GM19238 (cell line): ENCODE measurements at regions not wholly inside any gene's neighbourhood (a gene's known extent, or its start where the extent isn't known, plus 50 kb on each side); places are given as distances from the start of the nearest gene placed in this dataset.

Source experiments
- DNase-seq: peaks from one replicate; pipeline ENCODE4 v3.0.0; 2011; ENCODE audit warnings: low spot score; ENCODE audit not compliant: insufficient read length

DNA sequence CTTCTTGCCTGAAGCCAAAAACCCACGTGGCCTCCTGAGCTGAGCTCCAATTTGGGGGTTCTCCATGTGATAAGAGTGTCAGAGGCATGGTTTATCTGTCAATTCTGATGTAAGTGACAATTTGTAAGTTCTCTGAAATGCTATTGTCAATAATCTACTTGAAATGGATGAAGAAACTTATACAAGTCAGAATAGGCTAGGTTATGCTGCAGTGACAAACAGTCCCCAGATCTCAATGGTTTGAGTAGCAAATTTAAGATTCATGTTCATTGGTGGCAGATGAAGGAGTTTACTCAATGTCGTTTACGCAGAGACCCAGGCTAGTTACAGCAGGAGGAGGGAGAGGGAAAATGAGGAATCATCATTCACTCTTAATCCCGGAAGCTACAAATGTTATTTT, 352.4 kb downstream of the KIF16B start:
- DNase-seq: no peak

DNA sequence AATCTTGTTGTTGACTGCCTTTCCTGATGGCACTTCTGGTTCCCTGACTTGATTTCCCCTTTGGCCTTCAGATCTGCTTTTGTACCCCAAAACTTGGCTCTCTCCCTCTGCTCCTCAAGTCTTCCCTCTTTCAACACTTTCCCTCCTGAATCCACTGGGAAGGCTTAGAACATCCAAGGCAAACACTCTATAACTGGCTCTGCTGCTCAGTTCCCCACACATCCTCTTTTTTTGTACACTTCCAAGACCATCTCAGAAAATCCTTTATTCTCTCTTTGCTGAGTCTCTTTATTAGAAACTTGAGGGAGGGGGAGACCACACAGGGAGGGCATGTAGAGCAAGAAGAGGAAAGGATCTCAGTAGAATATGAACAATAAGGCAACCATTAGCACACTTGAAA, 354.1 kb downstream of the KIF16B start:
- no peak for DNase-seq

DNA sequence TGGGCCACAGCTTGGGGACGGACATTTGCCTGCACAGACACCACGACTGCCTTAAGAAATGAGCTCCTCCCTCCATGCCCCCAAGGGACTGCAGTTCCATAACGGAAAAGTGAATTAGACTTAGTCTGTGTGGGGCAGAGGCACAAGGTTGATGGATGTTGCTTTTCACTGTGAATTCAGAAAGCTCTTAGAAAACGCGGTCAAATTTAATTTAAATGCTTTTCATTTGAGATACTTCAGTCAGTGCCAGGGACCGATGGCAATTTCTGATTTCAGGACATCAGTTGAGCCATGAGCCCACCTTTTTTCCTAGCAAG, 356.4 kb downstream of the KIF16B start:
- DNase-seq: no peak

DNA sequence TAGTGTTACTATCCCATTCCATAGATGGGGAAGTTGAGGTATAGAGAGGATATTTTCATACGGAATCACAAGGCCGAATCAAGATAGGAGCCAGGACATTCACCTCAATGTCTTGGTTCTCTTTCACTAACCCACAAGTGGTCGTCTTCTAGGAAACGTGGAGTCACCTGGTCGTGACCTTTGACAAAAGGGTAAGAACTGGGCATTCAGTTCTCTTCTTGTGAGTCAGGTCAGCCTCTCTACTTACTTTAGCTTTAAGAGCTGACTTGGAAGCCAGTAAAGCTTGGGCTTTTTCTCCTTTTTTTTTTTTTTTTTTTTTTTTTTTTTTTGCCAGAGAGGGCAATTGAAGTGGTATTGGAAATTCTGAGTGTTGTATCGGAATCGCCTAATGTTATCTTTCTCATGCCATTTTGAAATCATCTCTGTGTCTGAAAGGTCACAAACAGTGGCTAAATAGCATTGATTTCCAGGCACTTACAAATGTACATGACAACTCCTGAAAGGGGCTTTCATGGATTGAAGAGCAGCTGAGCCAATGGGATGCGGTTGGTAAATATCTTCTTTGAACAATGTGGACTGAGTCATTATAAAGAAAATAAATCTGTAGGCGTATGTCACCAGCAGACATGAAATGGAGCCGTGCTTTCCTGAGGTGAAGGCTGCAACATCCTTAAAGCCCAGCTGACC, 356.9 kb downstream of the KIF16B start:
- no peak for DNase-seq

DNA sequence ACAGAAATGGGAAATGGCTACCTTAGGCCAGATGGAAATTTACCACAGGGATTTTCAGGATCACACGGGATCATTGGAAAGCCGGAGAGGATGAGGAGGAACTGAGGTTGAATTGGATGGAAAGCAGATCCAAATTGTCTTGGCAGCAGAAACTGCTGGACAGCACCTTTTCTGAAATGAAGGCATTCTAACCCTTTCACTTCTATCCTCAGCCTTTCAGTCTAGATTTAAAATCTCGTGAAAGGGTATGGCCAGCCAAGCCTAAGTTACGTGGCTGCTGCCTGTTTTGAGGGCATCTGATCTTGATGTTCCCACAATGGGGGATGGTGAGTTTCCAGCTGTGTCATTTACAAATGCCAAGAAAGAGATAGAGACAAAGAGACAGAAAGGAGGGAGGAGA, 358.2 kb downstream of the KIF16B start:
- DNase-seq: no peak

DNA sequence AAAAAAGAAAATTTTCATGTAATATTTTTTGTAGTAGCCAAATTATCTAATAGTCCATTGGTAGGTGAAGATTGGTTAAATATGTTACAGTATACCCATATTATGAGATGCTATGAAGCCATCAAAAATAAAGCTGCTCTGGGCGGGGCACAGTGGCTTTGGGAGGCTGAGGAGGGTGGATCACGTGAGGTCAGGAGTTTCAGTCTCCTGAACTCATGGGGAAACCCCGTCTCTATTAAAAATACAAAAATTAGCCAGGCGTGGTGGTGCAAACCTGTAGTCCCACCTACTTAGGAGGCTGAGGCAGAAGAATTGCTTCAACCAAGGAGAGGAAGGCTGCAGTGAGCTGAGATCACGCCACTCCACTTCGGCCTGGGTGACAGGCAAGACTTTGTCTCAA, 360.5 kb downstream of the KIF16B start:
- DNase-seq: no peak

DNA sequence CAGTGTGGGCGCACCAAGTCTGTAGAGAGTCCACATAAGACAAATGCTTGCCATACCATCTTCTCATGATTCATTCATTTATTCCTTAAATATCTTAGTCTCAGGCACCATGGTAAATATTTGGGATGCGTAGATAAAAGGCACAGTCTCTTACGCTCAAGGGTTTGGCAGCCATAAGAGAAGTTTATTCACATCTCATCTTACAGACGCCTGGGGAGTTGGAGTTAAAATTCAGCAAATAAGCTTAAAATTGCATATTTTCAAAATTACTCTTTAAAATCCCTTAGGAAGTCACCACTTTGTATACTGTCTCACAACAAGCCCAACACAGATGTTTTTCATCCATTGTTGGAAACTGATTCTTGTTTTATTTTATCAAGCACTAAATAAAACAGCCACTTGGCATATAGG, 363.3 kb downstream of the KIF16B start:
- no peak for DNase-seq

DNA sequence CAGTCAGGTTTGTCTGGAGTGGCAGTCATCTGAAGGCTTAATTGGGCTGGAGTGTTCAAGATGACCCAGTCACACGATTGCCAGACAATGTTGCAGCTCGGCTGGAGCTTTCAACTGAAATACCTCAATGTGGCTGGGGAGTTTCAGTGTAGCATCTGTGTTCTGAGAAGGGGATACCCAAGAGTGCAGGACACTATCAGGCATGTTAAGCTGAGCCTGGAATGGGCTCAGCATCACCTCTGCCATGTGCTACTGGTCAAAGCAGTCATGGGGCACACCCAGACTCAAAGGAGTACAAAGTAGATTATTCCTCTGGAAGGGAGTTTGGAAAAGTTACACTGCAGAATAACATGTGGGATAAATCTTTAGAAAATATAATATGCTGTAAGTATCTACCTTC, 363.9 kb downstream of the KIF16B start:
- DNase-seq: no peak

DNA sequence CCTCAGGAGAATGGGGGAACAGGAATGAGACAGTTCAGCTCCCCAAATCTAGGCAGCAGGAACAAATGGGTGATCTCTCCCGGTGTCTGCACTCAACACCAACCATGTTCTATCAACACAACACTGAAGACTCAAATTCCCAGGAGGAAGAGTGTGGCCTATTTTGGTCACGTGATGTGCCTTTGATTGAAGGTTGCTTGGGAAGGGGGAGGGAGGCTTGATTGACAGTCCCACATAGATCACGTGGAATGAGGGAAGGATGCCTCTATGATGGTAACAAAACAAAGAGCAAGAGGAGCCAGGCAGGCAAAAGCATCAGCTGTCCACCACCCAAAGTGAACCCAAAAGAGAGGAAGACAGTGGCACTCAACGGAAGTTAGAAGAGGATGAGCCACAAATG, 364.8 kb downstream of the KIF16B start:
- DNase-seq: no peak

DNA sequence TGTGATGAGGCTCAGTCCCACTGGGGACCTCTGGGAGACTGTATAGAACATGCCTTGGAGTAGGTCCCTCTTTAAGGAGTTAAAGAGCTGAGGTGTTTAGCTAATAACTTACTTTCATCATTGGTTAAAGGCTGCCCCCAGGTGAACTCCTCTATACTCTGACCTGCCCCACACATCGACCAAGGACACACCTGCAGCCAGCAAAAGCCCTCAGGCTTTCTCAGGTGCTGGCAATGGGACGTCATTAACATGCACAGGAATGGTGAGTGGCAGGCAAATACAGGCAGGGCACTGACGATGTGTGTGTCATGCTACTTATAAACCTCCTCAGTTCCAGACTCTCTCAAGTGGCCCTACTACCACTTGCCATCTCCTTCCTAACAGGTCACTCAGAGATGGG, 366.4 kb downstream of the KIF16B start:
- DNase-seq: no peak

DNA sequence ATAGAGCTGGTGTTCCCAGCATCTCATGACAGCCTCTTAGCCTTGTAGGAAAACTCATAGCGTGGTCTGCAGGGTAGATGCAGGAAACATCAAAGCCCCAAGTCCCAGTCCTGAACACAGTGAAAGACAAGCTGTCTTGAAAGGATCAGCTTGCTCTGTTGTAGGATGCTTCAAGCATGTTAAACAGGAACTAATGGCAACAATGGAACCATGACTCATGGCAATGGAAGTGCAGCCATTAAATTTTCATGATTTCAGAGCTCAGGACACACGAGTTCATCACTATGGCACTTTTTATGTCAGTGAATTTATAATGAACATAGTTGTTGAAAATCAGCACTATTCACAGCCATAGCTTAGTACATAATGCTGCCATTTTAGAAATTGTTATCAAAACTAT, 367.7 kb downstream of the KIF16B start:
- DNase-seq: no peak

DNA sequence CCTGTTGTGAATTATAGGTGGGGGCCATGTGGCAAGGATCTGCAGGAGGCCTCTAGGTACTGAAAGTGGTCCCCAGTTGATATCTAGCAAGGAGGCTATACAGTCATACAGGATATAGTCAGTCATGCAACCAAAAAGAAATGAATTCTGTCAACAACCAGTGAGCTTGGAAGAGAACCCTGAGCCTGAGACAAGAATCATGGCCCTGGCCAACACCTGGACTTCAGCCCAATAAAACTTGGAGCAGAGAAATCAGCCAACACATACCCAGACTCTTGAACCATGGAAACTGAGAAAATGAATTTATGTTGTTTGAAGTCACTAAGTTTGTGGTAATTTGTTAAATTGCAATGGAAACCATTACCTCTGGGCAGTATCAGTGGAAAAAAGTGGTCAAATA, 370.2 kb downstream of the KIF16B start:
- DNase-seq: no peak

DNA sequence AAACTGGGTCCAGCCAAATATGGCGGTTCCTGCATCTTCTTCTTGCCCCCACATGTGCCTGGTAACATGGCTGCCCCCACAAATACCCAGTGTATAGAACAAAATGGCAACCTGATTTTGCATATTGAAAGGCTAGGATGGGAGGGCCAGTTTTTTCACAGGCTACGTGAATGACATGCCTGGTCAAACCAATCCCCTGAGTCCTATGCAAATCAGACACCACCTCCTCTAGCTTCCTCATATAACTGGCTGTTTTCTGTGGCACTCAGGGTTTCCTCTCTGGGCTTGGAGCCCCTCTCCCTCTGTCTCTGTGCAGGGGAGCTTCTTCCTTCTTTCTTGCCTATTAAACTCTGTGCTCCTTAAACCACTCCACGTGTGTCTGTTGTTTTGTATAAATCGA, 372.1 kb downstream of the KIF16B start:
- no peak for DNase-seq

DNA sequence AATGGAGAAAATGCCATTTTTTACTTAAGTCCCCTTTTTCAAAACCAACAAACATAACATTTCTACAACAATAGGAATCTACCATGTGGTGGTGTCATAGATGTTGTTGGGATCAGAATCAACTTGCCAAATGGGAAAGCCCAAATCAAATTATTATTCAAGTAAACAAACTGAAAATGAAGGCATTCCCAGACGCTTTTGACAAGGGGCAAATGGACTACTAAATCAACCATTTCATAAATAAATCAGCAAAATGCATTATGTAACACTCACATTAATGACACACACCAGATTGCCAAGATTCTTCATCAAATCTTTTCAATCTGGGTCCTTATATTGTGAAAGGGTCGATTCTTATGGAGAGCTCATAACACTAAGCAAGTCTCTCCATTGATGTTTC, 375.6 kb downstream of the KIF16B start:
- DNase-seq: no peak

DNA sequence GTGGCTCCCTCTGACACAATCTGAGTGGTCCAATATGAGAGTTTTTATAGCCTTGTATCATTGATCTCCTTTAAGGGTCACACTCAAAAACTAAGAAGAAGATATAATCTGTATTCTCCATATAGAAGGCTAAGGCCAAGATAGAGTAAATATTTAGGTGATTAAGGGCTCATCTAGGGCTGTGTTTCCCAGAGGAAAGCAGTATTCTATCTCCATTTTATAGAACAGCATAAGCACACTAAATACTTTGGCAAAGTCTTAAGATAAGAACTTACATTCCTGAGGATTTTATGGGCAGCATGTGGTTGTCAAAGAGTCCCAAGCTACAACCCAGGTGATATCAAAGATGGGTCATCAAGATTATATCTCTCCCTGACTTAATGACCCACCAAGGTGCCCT, 377.6 kb downstream of the KIF16B start:
- DNase-seq: no peak

DNA sequence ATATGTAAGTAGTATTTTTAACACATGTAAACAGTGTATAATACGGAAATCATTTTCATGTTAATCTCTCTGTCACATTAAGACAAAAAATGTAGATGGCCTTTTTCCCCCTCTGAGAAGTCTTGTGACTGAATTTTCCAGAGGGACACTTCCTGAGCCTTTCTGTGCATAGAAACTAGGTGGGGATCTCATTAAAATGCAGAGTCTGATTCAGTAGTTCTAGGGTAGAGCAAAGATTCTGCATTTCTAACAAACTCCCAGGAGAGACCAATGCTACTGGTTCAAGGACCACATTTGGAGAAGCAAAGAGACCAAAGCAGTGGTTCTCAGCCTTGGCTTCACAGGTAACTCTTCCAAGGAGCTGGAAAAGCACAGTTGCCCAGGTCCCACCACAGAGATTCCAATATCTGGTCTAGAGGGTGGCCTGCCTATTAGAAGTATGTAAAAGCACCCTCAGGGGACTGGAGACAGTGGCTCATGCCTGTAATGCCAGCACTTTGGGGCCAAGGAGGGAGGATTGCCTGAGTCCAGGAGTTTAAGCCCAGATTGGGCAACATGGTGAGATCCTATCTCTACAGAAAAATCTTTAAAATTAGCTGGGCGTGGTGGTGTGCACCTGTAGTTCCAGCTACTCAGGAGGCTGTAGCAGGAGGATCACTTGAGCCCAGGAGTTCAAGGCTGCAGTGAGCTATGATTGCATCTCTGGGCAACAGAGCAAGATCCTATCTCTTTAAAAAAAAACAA, 378.5 kb downstream of the KIF16B start:
- no peak for DNase-seq

DNA sequence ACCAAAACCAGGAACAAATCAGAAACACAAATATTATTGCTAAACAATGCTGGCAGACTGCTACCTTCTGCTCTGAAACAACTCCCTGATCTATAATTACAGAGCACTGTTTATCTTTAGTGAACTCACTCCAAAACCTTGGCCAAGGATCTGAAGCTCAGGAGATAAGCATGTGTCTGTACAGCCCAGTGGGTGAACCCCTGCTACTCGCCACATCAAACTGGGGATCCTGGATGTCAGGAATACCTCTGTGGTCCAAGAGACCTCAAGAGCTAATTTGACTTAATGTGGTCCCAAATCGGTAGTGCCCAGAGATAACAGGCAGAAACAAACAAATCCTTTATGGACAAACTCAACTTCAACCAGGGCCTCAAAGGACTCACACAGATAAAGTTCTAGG, 381.8 kb downstream of the KIF16B start:
- DNase-seq: no peak

DNA sequence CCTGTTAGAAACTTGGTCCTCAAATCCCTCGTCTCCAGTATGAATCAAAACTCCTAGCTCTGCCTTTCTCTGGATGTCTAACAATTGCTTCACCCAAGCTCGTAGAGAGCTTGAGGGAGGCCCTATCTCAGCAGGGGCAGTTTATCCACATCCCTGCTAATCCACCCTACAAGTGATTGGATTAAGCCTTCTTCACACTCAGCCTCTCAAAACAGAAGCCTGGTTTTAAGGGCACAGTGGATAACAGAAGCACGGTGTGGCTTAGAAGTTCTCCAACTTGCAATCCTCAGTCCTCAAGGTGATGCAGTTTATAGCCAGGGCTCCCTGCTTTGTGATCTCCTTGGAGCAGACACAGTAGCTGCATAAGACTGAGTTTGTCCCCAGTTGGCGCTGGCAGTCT, 383.9 kb downstream of the KIF16B start:
- DNase-seq: no peak

DNA sequence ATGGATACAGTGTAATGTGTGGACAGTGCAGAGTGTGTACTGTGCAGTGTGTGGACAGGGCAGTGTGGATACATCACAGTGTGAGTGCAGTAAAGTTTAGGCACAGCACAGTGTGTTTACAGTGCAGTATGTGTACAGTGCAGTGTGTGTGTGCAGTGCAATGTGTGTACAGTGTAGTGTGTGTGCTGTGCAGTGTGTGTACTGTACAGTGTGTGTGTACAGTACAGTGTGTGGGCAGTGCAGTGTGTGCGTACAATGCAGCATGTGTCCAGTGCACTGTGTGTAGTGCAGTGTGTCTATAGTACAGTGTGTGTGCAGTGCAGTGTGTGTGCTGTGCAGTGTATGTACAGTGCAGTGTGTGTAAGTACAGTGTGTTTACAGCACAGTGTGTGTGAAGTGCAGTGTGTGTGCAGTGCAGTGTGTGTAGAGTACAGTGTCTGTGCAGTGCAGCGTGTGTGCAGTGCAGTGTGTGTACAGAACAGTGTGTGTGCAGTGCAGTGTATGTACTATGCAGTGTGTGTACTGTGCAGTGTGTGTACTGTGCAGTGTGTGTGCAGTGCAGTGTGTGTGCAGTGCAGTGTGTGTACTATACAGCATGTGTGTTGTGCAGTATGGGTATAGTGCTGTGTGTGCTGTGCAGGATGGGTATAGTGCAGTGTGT, 385.2 kb downstream of the KIF16B start:
- DNase-seq: no peak

DNA sequence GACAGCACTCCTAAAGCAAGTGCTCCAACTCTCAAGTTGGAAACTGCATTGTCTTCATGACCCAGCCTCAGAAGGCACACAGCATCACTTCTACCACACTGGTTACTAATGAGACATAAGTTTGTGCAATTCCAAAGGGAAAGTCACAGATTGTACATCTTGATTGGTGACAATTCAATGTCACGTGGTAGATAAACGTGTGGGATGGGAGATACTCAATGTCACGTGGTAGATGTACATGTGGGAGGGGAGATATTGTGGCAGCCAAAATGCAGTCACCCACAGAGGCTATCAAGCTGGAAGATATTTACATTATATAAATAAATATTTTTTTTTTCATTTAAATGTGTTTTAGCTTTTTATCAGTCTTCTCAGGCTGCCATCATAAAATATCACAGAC, 393.3 kb downstream of the KIF16B start:
- no peak for DNase-seq

DNA sequence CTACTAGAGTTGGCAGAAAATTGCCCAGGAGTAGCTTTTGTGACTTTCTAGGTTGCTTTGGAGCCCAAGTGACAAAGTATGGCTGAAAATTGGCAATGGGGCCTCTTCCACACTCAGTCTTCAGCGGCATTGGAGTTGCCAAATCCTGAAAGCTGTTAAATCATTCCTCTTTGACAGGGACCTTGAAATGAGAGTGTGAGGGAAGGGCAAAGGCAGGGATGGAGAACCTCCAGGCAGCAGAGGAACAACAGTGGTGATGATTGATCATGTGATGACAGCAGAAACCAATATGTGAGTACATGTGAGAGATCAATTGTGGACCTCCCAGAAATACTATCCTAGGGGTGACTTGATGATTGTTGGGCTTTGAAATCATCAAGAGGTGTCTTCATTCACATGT, 393.9 kb downstream of the KIF16B start:
- DNase-seq: no peak

DNA sequence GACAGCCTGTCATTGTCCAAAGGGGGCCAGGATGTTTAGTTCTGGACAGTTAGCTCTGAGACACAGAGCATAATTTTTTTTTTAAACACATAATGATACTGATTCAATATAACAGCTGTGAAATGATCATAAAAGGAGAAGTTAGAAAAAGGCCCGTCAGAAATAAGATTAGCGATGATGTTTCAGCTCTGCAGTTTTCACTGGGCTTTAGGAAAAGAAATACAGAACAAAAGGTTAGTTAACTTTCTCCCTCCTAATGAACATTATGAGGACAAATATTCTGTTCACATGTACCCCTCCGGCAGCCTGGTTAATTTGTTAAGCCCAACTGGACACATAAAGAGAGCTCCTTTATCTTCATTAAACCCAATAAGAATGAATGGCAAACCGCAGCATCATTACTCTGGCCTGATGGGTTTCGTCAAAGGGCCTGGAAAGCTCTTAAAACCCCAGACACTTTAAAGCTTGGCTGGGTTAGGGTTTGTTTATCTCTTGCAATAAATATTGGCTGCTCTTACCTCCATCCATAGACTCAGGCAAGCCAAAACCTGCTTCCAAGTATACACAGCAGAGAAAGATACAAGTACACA, 394.6 kb downstream of the KIF16B start:
- DNase-seq: no peak
